Uterus (tissue), 2 donors: ENCODE measurements at regions not wholly inside any gene's neighbourhood (a gene's known extent, or its start where the extent isn't known, plus 50 kb on each side); places are given as distances from the start of the nearest gene placed in this dataset.

Experiments used
- CTCF ChIP-seq, 4 experiments: fragments of 200-600 bp in 2 of 4; fragments of 450-650 bp in 2 of 4; sonication (generic) in 2 of 4; IDR thresholded peaks; one replicate each; pipeline ENCODE4 v1.5.1; 2016 to 2019; ENCODE audit warnings: antibody characterized with exemption in 4 of 4, mild to moderate bottlenecking in 2 of 4, moderate library complexity in 1 of 4
- POLR2A ChIP-seq, 2 donors: fragments of 450-650 bp; IDR thresholded peaks; one replicate each; pipeline ENCODE4 v1.6.1; 2016; ENCODE audit warnings: antibody characterized with exemption in 2 of 2, mild to moderate bottlenecking in 1 of 2, moderate library complexity in 1 of 2

GRCh38 chr4:13836946-13837912, 209.7 kb upstream of the BOD1L1 start:
- TF ChIP-seq CTCF (IDR thresholded peaks at IDR 0.05) (no peak), POLR2A (IDR thresholded peaks at IDR 0.05) (no peak)
